K562 (cell line): ENCODE measurements at regions not wholly inside any gene's neighbourhood (a gene's known extent, or its start where the extent isn't known, plus 50 kb on each side); places are given as distances from the start of the nearest gene placed in this dataset.

Source experiments
- MEIS2 ChIP-seq: fragments of 450-650 bp; IDR thresholded peaks from 2 replicates; pipeline ENCODE4 v1.6.1; 2014; ENCODE audit warnings: mild to moderate bottlenecking; ENCODE audit not compliant: partially characterized antibody
- MTA2 ChIP-seq: fragments of 450-650 bp; IDR thresholded peaks from 2 replicates; pipeline ENCODE4 v1.6.1; 2016; ENCODE audit warnings: low read depth
- PATZ1 ChIP-seq: fragments of 250-450 bp; sonication (Bioruptor Pico); IDR thresholded peaks from 2 replicates; pipeline ENCODE4 v1.5.0; 2020; ENCODE audit warnings: mild to moderate bottlenecking, borderline replicate concordance
- PRPF4 ChIP-seq: fragments of 200-400 bp; formaldehyde crosslinking; IDR thresholded peaks from one replicate; pipeline ENCODE4 v1.6.1; 2017; ENCODE audit warnings: low read length, low read depth, mild to moderate bottlenecking; ENCODE audit not compliant: insufficient read depth, poor library complexity, severe bottlenecking
- RBM22 ChIP-seq: fragments of 200-400 bp; formaldehyde crosslinking; IDR thresholded peaks from 2 replicates; pipeline ENCODE4 v1.6.1; 2018; ENCODE audit warnings: low read length, low read depth; ENCODE audit not compliant: poor library complexity, severe bottlenecking
- REST ChIP-seq, 2 experiments: fragments of 450-650 bp; formaldehyde crosslinking in 1 of 2; IDR thresholded peaks; 2 replicates each; pipeline versions ENCODE4 v1.4.0 to v1.6.1; 2014 to 2020; ENCODE audit warnings: mild to moderate bottlenecking in 2 of 2, borderline replicate concordance in 1 of 2, low read depth in 1 of 2
- RFX5 ChIP-seq: IDR thresholded peaks from 2 replicates; pipeline ENCODE4 v1.6.1; 2011; ENCODE audit warnings: low read depth, mild to moderate bottlenecking, improper control_type of control experiment, low read length
- RREB1 ChIP-seq: fragments of 250-450 bp; sonication (Bioruptor Pico); IDR thresholded peaks from 2 replicates; pipeline ENCODE4 v1.4.0; 2020
- XRCC3 ChIP-seq: fragments of 450-650 bp; IDR thresholded peaks from 2 replicates; pipeline ENCODE4 v1.6.1; 2017; ENCODE audit warnings: mild to moderate bottlenecking, moderate library complexity
- ZNF384 ChIP-seq: IDR thresholded peaks from 2 replicates; pipeline ENCODE4 v1.6.1; 2012; ENCODE audit warnings: low read depth, low read length, improper control_type of control experiment

DNA sequence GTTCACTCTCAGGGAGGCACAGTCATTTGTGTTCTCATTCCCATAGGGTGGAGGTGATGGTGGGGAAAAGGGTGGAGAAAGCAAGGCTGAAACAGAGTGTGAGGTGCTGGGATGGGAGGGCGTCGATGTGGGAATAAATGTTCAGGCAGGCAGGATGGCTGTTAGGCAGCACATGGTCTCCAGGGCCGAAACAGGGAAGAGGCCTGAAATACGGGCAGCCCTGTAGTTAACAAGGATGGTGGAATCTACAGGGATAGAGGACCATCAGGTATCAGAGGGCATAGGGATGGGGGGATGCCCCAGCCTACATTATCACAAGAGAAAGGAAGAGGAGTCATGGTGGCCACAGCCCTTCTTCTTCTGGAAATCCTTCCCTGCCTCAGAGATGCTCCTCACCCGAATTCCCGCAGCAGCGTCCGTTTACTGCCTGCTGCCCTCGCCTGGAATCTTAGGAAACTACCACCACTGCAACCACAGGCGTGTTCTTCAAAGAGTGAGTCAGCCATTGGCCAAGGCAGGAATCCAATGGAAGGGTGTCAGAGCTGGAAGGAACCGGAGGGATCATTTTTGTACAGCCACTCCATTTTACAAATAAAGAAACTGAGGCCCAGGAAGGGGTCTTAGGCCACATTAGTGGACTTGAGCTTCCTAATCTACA, 49.7 kb upstream of the POMGNT2 start (continued):
- TF ChIP-seq REST (IDR thresholded peaks at IDR 0.05; ENCODE audit: borderline replicate concordance) (peak; percentile 70), REST (CRISPR knock-in tag; IDR thresholded peaks at IDR 0.05; ENCODE audit: low read depth) (no peak), ZNF384 (no peak), PRPF4 (no peak), MTA2 (no peak), RREB1 (0 out of 2 replicates have a peak, but pooled peaks have one; percentile 34), MEIS2 (no peak), RBM22 (no peak), PATZ1 (CRISPR knock-in tag) (no peak), RFX5 (no peak), XRCC3 (no peak)
